ENCODE measurements at regions not wholly inside any gene's neighbourhood (a gene's known extent, or its start where the extent isn't known, plus 50 kb on each side); places are given as distances from the start of the nearest gene placed in this dataset.

GRCh38 chr4:79831119-79831528 is 241.9 kb downstream of the ANTXR2 start (continued):
- no peak for TF ChIP-seq ZBTB33 (IDR thresholded peaks at IDR 0.05; ENCODE audit: borderline replicate concordance, low read depth)

GRCh38 chr4:79827283-79827682 is 245.7 kb downstream of the ANTXR2 start:
- Histone ChIP-seq H3K4me1 (ENCODE audit: control insufficient read depth in 1 of 2, insufficient read depth in 2 of 2, low read depth in 1 of 2, low read length in 1 of 2) (peaks cover 0 to 10% of the 10 kb centered on the region in 2 experiments; a peak in 2 of 4 replicates), H3K9me2 (no peaks in the 10 kb centered on the region), H3K4me3 (ENCODE audit: low read depth in 2 of 2, low read length in 1 of 2) (no peak overlapping the region), H3K79me2 (ENCODE audit: insufficient read depth) (no peaks in the 10 kb centered on the region), H2AFZ (ENCODE audit: low read depth) (no peak overlapping the region), H4K20me1 (ENCODE audit: insufficient read depth) (no peaks in the 10 kb centered on the region), H3K27ac (ENCODE audit: low read depth in 2 of 2, low read length in 1 of 2) (no peak overlapping the region), H3K9ac (no peak overlapping the region), H3F3A (replicated peaks; ENCODE audit: insufficient read depth) (no peaks in the 10 kb centered on the region), H3K36me3 (replicated peaks in 1 of 2; ENCODE audit: control insufficient read depth in 1 of 2, insufficient read depth in 2 of 2, low read length in 1 of 2) (no peaks in the 10 kb centered on the region), H3K9me3 (no peaks in the 10 kb centered on the region), H3K4me2 (no peak overlapping the region), H3K27me3 (ENCODE audit: insufficient read depth) (no peaks in the 10 kb centered on the region)
- POLR2A ChIA-PET, result no interaction called here
- 57% methylated on average over 5 of the region's 5 CpGs for WGBS (ENCODE audit: low lambda C conversion rate)
- no peak for DNase-seq
- CTCF ChIA-PET, result no interaction called here
- TF ChIP-seq POLR2AphosphoS5 (IDR thresholded peaks at IDR 0.05; ENCODE audit: low read depth, low read length) (no peak), USF2 (IDR thresholded peaks at IDR 0.05; ENCODE audit: borderline replicate concordance, low read depth, low read length) (no peak), JUND (IDR thresholded peaks at IDR 0.05) (no peak), FOXJ3 (CRISPR knock-in tag; IDR thresholded peaks at IDR 0.05) (no peak), GABPA (IDR thresholded peaks at IDR 0.05; ENCODE audit: low read depth) (no peak), CTCF (IDR thresholded peaks at IDR 0.05) (no peak), YY1 (IDR thresholded peaks at IDR 0.05; ENCODE audit: low read depth) (no peak), SMC3 (IDR thresholded peaks at IDR 0.05; ENCODE audit: low read depth, low read length) (no peak), ZBTB33 (IDR thresholded peaks at IDR 0.05; ENCODE audit: borderline replicate concordance, low read depth) (no peak), MXI1 (IDR thresholded peaks at IDR 0.05; ENCODE audit: low read depth, low read length) (no peak), TEAD4 (IDR thresholded peaks at IDR 0.05; ENCODE audit: borderline replicate concordance, insufficient read depth) (no peak), GATA2 (CRISPR knock-in tag; IDR thresholded peaks at IDR 0.05) (no peak), NFIC (IDR thresholded peaks at IDR 0.05; ENCODE audit: borderline replicate concordance) (no peak)

Data from SK-N-SH (cell line).